ENCODE measurements at regions not wholly inside any gene's neighbourhood (a gene's known extent, or its start where the extent isn't known, plus 50 kb on each side); places are given as distances from the start of the nearest gene placed in this dataset.

GRCh38 chr1:177611402-177611801, 358.5 kb downstream of the SEC16B start:
- H3F3A ChIP-seq (ENCODE audit: low read depth): no peaks in the 10 kb centered on the region
- TF ChIP-seq EZH2phosphoT487 (IDR thresholded peaks at IDR 0.05; ENCODE audit: borderline replicate concordance) (no peak), CTCF (conservative IDR thresholded peaks at IDR 0.05; ENCODE audit: low read length) (no peak)
- no peaks in the 10 kb centered on the region for H3K27me3 ChIP-seq (ENCODE audit: insufficient read depth, low read length, poor library complexity, severe bottlenecking)
- no peaks in the 10 kb centered on the region for H3K4me1 ChIP-seq (ENCODE audit: insufficient read depth, low read length, poor library complexity, severe bottlenecking)
- H3K9me2 ChIP-seq (replicated peaks; ENCODE audit: low read depth, low read length): no peaks in the 10 kb centered on the region
- no peaks in the 10 kb centered on the region for H4K20me1 ChIP-seq (ENCODE audit: insufficient read depth, low read length, poor library complexity, severe bottlenecking)
- no peak overlapping the region for H2AFZ ChIP-seq (ENCODE audit: low read length)
- H3K9ac ChIP-seq (ENCODE audit: low read depth, low read length, poor library complexity, severe bottlenecking): no peak overlapping the region
- no peaks in the 10 kb centered on the region for H3K9me3 ChIP-seq (ENCODE audit: insufficient read depth, low read depth, low read length)
- H3K4me2 ChIP-seq (ENCODE audit: low read depth, low read length, poor library complexity, severe bottlenecking): no peak overlapping the region
- no peaks in the 10 kb centered on the region for H3K79me2 ChIP-seq (ENCODE audit: insufficient read depth, low read length)
- no peak overlapping the region for H3K4me3 ChIP-seq (ENCODE audit: low read length, poor library complexity, severe bottlenecking)
- H3K36me3 ChIP-seq (ENCODE audit: insufficient read depth, low read length): no peaks in the 10 kb centered on the region

- Histone ChIP-seq H2AFZ (ENCODE audit: low read length) (no peak overlapping the region), H3K9ac (ENCODE audit: low read depth, low read length, poor library complexity, severe bottlenecking) (no peak overlapping the region), H3K27me3 (ENCODE audit: insufficient read depth, low read length, poor library complexity, severe bottlenecking) (no peaks in the 10 kb centered on the region), H3K9me2 (replicated peaks; ENCODE audit: low read depth, low read length) (no peaks in the 10 kb centered on the region), H3K36me3 (ENCODE audit: insufficient read depth, low read length) (no peaks in the 10 kb centered on the region), H3K9me3 (ENCODE audit: insufficient read depth, low read depth, low read length) (no peaks in the 10 kb centered on the region), H3F3A (ENCODE audit: low read depth) (no peaks in the 10 kb centered on the region), H3K4me2 (ENCODE audit: low read depth, low read length, poor library complexity, severe bottlenecking) (no peak overlapping the region), H3K4me1 (ENCODE audit: insufficient read depth, low read length, poor library complexity, severe bottlenecking) (no peaks in the 10 kb centered on the region), H3K4me3 (ENCODE audit: low read length, poor library complexity, severe bottlenecking) (no peak overlapping the region), H4K20me1 (ENCODE audit: insufficient read depth, low read length, poor library complexity, severe bottlenecking) (no peaks in the 10 kb centered on the region), H3K79me2 (ENCODE audit: insufficient read depth, low read length) (no peaks in the 10 kb centered on the region)
- TF ChIP-seq EZH2phosphoT487 (IDR thresholded peaks at IDR 0.05; ENCODE audit: borderline replicate concordance) (no peak), CTCF (conservative IDR thresholded peaks at IDR 0.05; ENCODE audit: low read length) (no peak)
Observed at GRCh38 chr1:177609953-177610352, 359.9 kb downstream of the SEC16B start.

- Histone ChIP-seq H2AFZ (ENCODE audit: low read length) (no peak overlapping the region), H3K79me2 (ENCODE audit: insufficient read depth, low read length) (no peaks in the 10 kb centered on the region), H4K20me1 (ENCODE audit: insufficient read depth, low read length, poor library complexity, severe bottlenecking) (no peaks in the 10 kb centered on the region), H3K36me3 (ENCODE audit: insufficient read depth, low read length) (no peaks in the 10 kb centered on the region), H3K9me3 (ENCODE audit: insufficient read depth, low read depth, low read length) (no peaks in the 10 kb centered on the region), H3K27me3 (ENCODE audit: insufficient read depth, low read length, poor library complexity, severe bottlenecking) (no peaks in the 10 kb centered on the region), H3K4me2 (ENCODE audit: low read depth, low read length, poor library complexity, severe bottlenecking) (no peak overlapping the region), H3F3A (ENCODE audit: low read depth) (no peaks in the 10 kb centered on the region), H3K9ac (ENCODE audit: low read depth, low read length, poor library complexity, severe bottlenecking) (no peak overlapping the region), H3K4me3 (ENCODE audit: low read length, poor library complexity, severe bottlenecking) (no peak overlapping the region), H3K9me2 (replicated peaks; ENCODE audit: low read depth, low read length) (no peaks in the 10 kb centered on the region), H3K4me1 (ENCODE audit: insufficient read depth, low read length, poor library complexity, severe bottlenecking) (no peaks in the 10 kb centered on the region)
- TF ChIP-seq EZH2phosphoT487 (IDR thresholded peaks at IDR 0.05; ENCODE audit: borderline replicate concordance) (no peak), CTCF (conservative IDR thresholded peaks at IDR 0.05; ENCODE audit: low read length) (no peak)
Observed at GRCh38 chr1:177600936-177601335, 368.9 kb downstream of the SEC16B start.
